Left kidney (tissue), 1 donor: ENCODE measurements at regions not wholly inside any gene's neighbourhood (a gene's known extent, or its start where the extent isn't known, plus 50 kb on each side); places are given as distances from the start of the nearest gene placed in this dataset.

ENCODE experiments used
- DNase-seq: peaks from one replicate; pipeline ENCODE4 v3.0.0-alpha.2; 2013

DNA sequence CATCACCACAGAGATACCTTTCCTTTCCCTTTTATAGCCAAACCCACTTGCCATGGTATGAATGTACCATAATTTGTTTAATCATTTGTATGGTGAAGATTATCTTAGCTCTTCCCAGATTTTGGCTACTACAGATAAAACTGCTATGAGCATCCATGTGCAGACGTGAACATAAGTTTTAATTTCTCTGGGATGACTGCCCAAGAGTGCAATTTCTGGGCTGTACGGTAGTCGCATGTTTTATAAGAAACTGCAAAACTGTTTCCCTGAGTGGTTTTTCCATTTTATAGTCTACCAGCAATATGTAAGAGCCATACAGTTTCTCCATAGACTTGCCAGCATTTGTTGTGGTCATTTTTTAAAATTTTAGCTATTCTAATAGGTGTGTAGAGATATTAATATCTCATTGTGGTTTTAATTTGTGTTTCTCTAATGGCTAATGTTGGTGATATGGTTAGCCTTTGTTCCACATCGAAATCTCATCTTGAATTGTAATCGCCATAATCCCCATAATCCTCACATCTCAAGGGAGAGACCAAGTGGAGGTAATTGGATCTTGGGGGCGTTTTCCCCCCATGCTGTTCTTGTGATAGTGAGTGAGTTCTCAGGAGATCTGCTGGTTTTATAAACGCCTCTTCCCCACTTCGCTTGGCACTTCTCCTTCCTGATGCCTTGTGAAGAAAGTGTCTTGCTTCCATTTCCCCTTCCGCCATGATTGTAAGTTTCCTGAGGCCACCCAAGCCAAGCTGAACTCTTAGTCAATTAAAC is 628.5 kb upstream of the KLHL29 start:
- DNase-seq: no peak

- DNase-seq: no peak
These were observed 615.5 kb upstream of the KLHL29 start for GRCh38 chr2:22769497-22769896.

DNA sequence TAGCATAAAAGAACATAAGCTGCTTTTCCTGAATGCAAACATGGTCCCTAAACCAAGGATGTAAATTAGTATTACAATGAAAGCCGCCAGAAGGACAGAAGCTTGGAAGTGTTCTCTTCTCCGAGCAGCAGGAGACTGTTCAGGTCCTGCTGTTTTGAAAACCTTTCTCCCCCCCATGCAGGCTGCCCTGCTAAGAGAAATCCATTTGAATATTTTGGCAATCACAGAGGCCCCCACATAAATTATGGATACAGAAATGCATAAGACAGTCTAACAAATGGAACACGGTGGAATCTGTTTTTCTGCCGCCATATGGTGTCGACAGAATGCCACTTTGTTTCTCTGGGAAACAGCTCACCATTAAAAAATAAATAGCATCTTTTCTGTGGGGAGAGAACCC is 600.4 kb upstream of the KLHL29 start:
- DNase-seq: no peak

DNA sequence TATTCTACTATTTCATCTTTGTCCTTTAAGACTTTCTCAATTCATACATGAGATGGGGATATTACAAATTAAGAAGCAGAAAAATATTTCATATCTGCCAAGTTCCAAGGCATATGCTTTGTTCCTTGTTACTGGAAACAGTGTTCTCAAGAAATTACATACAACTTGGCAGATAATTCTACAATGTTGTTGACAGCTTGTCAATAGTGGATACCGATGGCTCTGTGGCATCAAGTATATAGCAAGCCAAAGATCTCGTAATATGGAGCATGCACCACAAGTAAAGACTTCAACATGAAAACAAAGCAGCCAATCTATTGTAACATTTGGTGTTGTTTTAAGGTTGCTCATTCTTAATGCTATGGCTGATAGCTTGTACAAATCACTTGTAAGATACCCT is 598.2 kb upstream of the KLHL29 start:
- no peak for DNase-seq

DNA sequence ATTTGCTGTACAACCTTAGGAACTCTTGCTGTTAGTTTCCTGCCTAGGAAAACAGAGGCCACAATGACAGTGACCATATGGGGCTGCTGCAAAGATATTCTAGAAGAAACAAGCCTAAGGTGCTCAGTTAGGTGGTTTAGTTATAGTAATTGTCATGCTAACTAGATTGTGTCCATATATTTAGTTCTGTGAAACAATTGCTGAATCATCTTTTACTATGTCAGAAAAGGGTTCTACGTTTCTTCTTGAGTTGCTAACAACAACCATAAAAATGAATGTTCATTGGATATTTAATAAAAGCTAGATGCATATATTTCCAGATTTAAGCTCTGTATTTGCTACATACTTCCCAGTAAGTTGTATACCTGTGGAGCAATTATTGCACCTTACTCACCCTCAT is 597.2 kb upstream of the KLHL29 start:
- DNase-seq: no peak

DNA sequence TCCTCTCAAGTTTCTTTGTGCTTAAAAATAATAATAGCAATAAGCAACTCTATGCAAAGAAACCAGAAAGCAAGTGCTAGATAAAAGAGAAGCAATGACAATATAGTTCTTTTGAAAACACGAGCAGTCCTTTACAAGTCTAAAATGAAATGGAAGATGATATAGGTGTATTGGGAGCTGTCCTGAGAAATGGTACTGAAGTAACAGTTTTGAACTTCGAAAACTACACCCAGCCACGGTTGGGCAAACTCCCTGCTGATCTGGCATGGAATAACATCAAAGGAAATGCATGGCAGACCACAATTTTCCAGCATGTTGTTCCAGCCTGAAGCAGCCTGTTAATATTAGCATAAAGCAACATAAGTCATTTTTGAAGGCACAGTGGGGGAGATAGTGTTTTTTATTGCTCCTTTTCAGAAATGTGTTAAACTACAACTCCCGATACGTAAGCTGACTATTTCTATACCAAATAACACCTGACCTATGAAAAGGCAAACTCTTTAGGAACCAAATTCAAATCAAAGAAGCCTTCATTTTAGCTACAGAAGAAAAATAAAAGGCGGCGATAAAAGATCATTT is 596.1 kb upstream of the KLHL29 start:
- peak; percentile 31 for DNase-seq

- no peak for DNase-seq
These were observed 589.6 kb upstream of the KLHL29 start for GRCh38 chr2:22795287-22795866.

DNA sequence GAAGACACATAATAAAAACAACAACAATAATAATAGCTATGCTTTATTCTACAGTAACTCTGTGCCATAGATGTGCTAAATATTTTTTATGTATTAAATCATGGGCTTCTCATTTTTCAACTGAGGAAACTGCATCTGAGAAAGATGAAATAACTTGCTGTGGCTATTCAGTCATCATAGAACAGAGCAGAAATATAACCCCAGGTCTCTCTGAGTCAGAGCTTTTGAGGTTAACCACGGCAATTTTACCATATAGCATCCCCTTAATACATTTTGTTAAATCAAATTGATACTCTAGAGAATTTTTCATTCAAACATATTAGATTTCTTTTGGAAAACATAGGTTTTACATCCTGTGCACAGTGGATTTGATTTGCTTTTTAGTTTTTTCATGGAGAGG is 586.6 kb upstream of the KLHL29 start:
- DNase-seq: no peak

DNA sequence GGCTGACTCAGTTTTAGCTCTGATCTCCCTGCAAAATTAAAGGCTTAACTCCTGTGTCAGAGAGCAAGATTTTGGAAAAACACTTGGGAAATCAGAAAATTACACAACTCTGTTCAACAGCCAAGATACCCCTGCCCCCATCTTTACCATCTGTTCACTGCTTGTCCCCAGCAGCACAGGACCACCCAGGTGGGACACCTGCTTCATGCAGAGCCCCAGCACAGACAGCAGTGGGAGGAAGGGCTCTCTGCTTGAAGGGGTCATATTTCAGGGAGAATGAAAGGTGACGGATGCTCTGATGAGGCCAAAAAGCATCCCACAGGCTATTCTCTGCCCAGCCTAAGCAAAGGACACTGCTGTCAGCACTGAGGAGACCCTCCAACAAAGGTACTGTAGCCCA is 584.6 kb upstream of the KLHL29 start:
- no peak for DNase-seq

GRCh38 chr2:22801071-22801470 is 583.9 kb upstream of the KLHL29 start:
- no peak for DNase-seq

DNA sequence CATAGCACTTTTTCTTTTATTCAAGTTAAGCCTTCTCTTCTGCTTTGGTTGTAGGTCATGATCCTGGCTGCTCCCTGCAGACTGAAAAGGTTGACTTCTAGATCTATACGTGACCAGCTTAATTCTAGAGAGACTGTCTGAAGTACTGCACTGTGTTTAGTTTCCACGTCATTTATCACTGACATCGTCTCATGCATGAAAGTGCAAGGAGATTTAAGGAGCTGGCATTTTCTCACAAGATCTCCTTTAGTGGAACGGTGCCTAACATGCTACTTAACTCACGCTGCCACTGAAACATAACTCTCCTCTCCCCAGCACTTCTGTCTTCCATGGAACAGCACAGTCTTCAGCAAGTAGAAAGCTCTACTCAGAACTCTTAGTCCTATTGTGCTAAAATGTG is 583.0 kb upstream of the KLHL29 start:
- no peak for DNase-seq

DNA sequence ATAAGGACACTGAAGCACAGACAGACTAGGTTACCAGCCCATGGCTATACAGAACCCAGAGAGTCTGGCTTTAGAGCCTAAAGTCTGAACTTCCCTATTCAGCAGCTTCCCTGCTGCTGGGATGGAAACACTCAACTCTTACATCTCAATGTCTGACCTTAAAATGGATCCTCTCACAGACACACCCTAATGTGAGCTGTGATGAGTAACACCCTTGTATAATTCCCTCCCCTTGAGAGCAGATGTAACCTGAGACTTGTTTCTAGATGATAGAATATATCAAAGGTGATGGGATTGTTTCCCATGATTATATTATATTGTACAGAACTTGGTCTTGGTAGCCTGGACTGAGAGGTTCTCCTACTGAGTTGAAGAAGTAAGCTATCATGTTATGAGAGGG is 577.1 kb upstream of the KLHL29 start:
- no peak for DNase-seq

GRCh38 chr2:22810602-22811001 is 574.4 kb upstream of the KLHL29 start:
- no peak for DNase-seq

DNA sequence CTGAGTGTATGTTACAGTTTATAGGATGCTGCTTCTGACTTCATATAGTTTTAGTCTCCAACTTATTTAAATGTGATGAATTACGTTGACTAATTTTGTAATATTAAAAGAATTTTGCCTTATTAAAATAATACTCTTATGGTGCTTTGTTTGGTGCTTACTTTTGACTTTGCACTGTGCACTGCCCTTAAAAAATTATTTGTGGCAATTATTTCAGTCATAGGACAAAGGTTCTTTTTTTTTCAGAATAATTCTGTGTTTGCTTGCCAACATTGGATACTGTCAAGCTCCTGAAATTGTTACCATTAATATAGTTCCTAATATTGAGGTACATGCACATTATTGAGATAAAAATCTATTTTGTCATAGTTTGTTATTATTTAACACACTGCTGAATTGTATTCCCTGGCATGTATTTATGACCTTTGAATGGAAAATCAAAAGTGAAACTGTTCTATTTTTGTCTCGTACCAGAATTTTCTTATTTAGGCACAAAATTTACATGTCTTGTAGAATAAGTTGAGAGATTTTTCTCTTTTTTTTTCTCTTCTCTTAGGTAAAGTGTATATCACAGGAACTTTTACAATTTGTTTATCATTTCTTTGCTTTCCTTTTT is 572.8 kb upstream of the KLHL29 start:
- no peak for DNase-seq

- DNase-seq: no peak
These were observed 567.8 kb upstream of the KLHL29 start for GRCh38 chr2:22817197-22817596.

GRCh38 chr2:22821458-22821857 is 563.5 kb upstream of the KLHL29 start:
- no peak for DNase-seq

- no peak for DNase-seq
These were observed 562.1 kb upstream of the KLHL29 start for GRCh38 chr2:22822835-22823234.

DNA sequence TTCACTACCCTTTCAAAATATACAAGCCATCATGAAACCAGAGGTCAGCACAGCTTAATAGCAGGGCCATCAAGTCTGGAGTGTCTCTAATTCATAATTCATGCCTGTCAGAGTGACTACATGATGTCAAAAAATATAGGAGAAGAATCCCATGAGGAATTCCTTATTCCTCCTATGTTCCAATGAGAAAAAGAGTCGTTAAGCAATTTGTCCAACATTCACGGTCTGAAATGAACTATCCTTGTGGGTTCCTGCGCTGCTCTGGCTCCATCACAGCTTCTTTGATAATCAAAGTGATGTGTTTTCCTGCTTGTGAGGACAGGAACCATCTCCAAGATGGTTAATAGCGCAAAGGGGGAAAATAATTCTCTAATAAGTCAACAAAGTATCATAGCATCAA is 560.4 kb upstream of the KLHL29 start:
- DNase-seq: no peak

DNA sequence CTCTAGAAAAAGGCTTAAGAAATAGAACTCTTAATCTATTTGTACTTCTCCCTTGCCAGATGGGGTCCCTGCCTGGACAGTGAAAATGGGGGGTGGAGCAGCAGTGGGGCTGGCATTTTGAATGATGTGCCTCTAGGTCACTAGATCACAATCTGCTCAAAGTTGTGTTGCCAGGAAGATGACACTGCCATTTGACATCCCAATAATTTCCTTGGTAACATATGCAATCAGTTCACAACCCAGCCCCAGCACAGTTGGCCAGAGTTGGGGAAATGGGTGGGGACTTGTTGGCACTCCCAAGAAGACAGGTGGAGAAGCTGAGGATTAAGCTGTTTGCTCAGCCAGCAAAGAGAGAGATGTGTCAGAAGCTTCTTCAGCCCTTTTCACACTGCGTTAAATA is 558.3 kb upstream of the KLHL29 start:
- DNase-seq: no peak

DNA sequence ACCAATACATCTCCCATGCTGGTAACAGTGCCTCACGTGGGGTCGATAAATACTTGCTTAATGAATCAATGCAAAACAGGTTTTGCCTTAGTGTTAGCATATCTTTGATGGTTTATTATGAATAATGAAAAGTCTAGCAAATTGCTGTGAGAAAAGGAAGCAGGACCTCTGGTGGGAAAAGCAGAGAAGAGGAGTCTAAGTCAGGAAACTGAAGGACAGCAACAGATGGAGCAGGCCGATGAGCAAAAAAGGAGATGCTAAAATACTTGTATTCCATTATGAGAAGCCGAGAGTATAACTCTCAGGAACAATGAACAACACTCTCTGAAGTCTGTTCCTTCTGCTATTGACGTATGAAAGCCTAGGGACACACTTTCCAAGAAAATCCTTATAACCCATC is 555.2 kb upstream of the KLHL29 start:
- DNase-seq: no peak

- DNase-seq: no peak
These were observed 552.8 kb upstream of the KLHL29 start for GRCh38 chr2:22832196-22832595.

DNA sequence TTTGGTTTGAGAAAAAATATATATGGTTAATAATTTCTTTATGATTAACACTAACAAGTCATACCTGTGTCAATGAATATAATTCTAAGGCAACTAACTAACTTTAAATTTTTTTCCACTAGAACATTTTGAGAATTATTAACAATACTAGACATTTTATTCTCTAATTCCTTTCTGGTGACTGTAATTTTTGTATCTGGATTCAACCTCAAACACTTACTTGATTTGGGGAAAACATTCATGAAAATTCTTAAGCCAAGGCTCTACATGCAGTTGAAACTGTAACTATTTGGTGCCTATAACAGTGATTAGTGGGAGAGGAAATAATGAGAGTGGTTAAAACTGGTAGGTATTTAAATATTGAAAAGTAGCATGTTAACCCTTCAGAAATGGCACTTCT is 546.5 kb upstream of the KLHL29 start:
- DNase-seq: no peak

- DNase-seq: no peak
These were observed 542.6 kb upstream of the KLHL29 start for GRCh38 chr2:22842205-22842869.
